Activated naive CD8-positive, alpha-beta T cell (primary cell): ENCODE measurements at regions not wholly inside any gene's neighbourhood (a gene's known extent, or its start where the extent isn't known, plus 50 kb on each side); places are given as distances from the start of the nearest gene placed in this dataset.

Source experiments
- H3K27ac Mint-ChIP-seq: one replicate; pipeline ENCODE4 v1.8.0; 2021; ENCODE audit warnings: mixed read lengths
- H3K27me3 Mint-ChIP-seq: one replicate; pipeline ENCODE4 v1.8.0; 2021; ENCODE audit warnings: mixed read lengths
- H3K36me3 Mint-ChIP-seq: one replicate; pipeline ENCODE4 v1.8.0; 2021; ENCODE audit warnings: mixed read lengths
- H3K4me1 Mint-ChIP-seq: one replicate; pipeline ENCODE4 v1.8.0; 2021; ENCODE audit warnings: low read depth, mixed read lengths
- H3K4me3 Mint-ChIP-seq: one replicate; pipeline ENCODE4 v1.8.0; 2021; ENCODE audit warnings: mild to moderate bottlenecking, mixed read lengths
- H3K9me3 Mint-ChIP-seq: one replicate; pipeline ENCODE4 v1.8.0; 2021; ENCODE audit warnings: low read depth, mixed read lengths

DNA sequence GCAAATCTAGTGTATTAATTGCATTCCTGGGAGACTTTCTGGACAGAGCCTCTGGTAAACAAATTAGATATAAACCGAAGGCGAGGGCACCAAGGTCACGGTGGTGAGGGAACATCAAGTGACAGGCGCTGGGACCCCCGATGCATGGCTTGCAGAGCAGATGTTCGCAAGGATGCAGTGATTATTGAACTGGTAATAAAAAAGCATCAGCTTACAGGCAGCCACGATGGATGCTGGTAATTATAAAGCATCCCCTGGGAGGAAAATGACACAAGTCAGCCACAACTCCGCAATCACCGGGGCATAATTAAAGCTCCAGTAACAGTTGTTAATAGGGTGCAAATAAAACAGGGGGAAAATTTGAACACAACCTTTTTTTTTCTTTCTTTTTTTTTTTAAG is 231.1 kb upstream of the DPH6 start:
- Mint-ChIP-seq H3K27me3 (peaks cover 5% of the 10 kb centered on the region), H3K4me1 (no peaks in the 10 kb centered on the region), H3K27ac (no peak overlapping the region), H3K36me3 (no peaks in the 10 kb centered on the region), H3K9me3 (no peaks in the 10 kb centered on the region), H3K4me3 (no peak overlapping the region)

DNA sequence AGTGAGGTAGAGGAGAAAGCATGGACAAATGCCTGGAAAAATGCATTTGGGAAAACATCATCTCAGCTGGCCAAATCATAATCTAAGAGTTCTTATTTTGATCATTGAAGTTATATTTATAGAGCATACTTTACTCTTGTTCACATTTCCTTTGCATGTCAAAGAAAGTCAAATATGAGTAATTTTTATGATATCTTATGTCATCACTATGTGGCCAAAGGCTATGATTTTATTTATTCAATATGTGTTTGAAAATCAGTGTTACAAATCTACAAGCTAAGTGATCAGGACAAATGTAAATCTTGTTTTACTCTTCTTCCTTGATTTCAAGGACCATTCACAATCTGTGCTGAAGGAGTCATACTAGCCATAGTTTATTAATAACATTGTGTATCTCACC is 237.2 kb upstream of the DPH6 start:
- Mint-ChIP-seq H3K4me1 (no peaks in the 10 kb centered on the region), H3K36me3 (no peaks in the 10 kb centered on the region), H3K9me3 (no peaks in the 10 kb centered on the region), H3K4me3 (no peak overlapping the region), H3K27ac (no peak overlapping the region), H3K27me3 (peaks cover 3% of the 10 kb centered on the region)

DNA sequence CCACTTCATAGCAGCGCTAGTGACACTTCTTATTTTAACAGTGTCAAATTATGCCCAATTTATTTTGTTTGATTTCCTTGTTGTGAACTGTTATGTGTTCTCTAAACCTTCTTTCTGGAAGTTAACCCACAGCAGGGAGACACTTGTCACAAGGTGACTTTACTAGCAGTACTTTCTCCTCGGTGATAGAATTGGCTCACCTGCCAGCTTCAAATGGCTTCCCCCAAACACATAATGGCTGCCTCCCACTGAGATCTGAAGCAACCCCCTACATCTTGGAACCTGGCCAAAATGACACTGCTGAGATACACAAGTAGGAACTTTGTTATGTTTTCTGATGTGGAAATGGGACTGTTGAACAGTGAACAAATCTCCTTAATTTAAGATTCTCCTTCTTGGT is 238.8 kb upstream of the DPH6 start:
- no peak overlapping the region for H3K4me3 Mint-ChIP-seq
- H3K27me3 Mint-ChIP-seq = peaks cover 1% of the 10 kb centered on the region
- H3K36me3 Mint-ChIP-seq = no peaks in the 10 kb centered on the region
- H3K27ac Mint-ChIP-seq = no peak overlapping the region
- no peaks in the 10 kb centered on the region for H3K9me3 Mint-ChIP-seq
- no peaks in the 10 kb centered on the region for H3K4me1 Mint-ChIP-seq

DNA sequence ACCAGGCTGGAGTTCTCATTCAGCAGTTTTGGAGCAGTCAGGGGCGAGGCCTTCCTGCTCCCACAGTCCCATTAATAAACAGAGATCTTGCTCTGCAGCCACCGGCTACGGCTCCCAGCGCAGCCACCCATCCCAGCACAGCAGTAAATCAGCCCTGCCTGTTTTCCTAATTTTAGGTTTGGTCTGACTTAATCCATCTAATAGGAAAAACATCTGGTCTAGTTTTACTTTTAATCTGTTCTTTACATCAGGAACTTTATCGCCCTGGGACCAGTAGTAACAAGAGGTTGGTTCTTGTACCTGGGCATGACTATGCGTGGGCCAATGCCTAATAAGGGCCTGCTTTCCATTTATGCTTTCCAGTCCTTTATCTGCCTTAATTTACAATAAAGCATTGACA is 264.0 kb upstream of the DPH6 start:
- no peak overlapping the region for H3K27ac Mint-ChIP-seq
- H3K27me3 Mint-ChIP-seq = no peaks in the 10 kb centered on the region
- H3K4me1 Mint-ChIP-seq = no peaks in the 10 kb centered on the region
- no peaks in the 10 kb centered on the region for H3K9me3 Mint-ChIP-seq
- H3K4me3 Mint-ChIP-seq = no peak overlapping the region
- no peaks in the 10 kb centered on the region for H3K36me3 Mint-ChIP-seq

DNA sequence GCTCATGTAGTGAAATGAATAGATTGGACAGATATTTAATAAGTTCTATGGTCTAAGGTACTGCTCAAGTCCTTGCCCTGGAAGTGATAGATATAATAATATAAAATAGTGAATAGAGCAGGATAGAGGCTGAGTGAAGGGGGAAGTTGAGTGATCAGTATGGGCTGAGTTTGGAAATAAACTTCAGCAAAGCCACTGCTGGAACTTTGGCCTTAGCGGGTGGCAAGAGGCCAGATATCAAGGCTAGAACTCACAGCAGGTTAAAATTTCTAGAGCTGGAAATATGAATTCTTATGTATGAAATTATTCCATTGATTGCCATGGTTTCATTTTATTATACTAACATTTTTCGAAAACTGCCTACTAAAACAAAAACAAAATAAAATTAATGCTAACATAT is 267.6 kb upstream of the DPH6 start:
- H3K36me3 Mint-ChIP-seq = no peaks in the 10 kb centered on the region
- no peaks in the 10 kb centered on the region for H3K27me3 Mint-ChIP-seq
- no peaks in the 10 kb centered on the region for H3K9me3 Mint-ChIP-seq
- H3K4me1 Mint-ChIP-seq = no peaks in the 10 kb centered on the region
- no peak overlapping the region for H3K4me3 Mint-ChIP-seq
- H3K27ac Mint-ChIP-seq = no peak overlapping the region

DNA sequence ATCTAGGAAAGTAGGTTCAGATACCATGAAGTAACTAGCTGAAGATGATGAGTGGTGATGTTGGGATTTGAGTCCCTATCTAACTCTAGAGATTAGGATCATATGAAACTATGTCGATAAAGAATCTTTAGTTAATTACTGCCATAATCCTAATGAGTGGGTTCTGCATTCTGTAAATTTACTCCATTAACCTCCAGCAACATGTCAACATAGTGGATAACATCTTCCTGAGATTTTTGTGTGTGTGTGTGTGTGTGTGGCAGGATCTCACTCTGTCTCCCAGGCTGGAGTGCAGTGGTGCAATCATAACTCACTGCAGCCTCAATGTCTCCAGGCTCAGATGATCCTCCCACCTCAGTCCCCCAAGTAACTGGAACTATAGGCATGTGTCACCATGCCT is 272.9 kb upstream of the DPH6 start:
- H3K27ac Mint-ChIP-seq = no peak overlapping the region
- H3K9me3 Mint-ChIP-seq = no peaks in the 10 kb centered on the region
- H3K4me1 Mint-ChIP-seq = no peaks in the 10 kb centered on the region
- no peaks in the 10 kb centered on the region for H3K27me3 Mint-ChIP-seq
- H3K36me3 Mint-ChIP-seq = no peaks in the 10 kb centered on the region
- H3K4me3 Mint-ChIP-seq = no peak overlapping the region

DNA sequence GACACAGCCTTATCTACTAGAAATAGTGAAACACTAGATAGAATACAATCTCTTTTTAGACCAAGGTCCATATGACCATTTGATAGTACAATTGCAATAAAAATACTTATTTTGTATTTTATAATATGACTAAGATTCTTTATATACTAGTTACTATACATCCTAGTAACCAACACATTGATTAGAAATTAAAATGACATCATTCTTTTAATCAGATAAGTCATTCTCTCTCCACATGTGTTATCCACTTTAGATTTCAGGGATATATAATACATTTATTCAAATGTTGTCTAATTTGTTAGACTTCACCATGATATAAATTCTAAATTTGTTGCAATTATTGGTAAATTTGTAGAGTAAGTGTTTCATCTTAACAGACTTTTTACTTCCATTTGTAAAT is 276.2 kb upstream of the DPH6 start:
- Mint-ChIP-seq H3K4me3 (no peak overlapping the region), H3K4me1 (no peaks in the 10 kb centered on the region), H3K27me3 (peaks cover 4% of the 10 kb centered on the region), H3K27ac (no peak overlapping the region), H3K9me3 (no peaks in the 10 kb centered on the region), H3K36me3 (no peaks in the 10 kb centered on the region)

DNA sequence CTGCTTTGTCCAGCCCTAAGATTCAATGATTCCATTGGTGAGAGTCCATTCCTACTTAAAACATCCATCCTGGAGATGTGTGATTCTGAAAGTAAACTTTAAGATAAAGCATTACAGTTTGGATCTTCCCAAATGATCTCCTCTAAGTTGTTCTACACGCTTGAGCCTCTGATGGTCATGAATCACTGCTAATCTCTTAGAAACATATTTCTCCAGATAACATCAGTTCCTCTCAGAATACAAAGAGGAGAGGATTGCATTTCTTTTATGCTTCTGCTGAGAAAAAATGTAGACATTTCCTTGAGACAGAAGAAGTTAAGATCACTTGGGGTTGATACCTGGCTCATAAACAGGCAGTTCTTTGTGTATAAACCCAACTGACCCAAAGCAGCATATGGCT is 281.2 kb upstream of the DPH6 start:
- no peaks in the 10 kb centered on the region for H3K4me1 Mint-ChIP-seq
- H3K4me3 Mint-ChIP-seq = no peak overlapping the region
- H3K36me3 Mint-ChIP-seq = no peaks in the 10 kb centered on the region
- H3K9me3 Mint-ChIP-seq = no peaks in the 10 kb centered on the region
- H3K27me3 Mint-ChIP-seq = peaks cover 5% of the 10 kb centered on the region
- no peak overlapping the region for H3K27ac Mint-ChIP-seq

DNA sequence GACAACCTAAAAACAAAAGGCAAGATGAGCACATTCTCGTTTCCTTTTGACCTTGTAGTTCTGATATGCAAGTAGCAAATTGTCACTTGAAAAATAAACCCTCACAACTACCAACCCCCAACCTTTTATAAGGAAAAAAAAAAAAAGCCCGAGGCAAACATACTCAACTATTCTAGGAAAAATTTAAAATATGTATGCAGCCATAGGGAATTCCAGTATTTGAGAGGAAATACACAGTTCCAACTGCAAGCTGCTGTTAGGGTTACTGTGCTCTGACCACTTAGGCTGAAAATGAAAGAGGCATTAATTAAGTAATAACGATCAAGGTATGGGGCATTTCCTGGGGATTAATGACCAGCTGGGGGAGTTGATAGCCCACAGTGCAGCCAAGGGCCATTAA is 281.9 kb upstream of the DPH6 start:
- Mint-ChIP-seq H3K36me3 (no peaks in the 10 kb centered on the region), H3K4me3 (no peak overlapping the region), H3K27me3 (peaks cover 5% of the 10 kb centered on the region), H3K27ac (no peak overlapping the region), H3K4me1 (no peaks in the 10 kb centered on the region), H3K9me3 (no peaks in the 10 kb centered on the region)

DNA sequence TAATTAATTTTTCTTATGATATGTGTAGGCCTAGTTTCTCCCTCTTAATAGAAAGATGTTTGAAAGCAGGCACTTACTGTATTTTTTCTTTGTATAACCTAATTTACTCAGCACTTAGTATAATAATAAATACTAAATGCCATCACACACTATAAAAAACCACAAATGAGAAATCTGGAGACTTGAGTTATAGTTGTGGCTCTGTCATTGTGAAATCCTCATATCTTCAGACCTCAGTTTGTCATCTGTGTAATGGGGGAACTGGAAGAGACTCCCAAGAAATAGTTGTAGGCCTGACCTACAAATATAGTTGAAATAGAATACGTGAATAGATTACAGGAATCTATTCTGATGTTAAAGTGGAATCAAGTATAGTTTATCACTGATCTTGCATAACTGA is 287.6 kb upstream of the DPH6 start:
- H3K27ac Mint-ChIP-seq = no peak overlapping the region
- no peaks in the 10 kb centered on the region for H3K4me1 Mint-ChIP-seq
- H3K9me3 Mint-ChIP-seq = no peaks in the 10 kb centered on the region
- no peaks in the 10 kb centered on the region for H3K36me3 Mint-ChIP-seq
- H3K27me3 Mint-ChIP-seq = peaks cover 1% of the 10 kb centered on the region
- no peak overlapping the region for H3K4me3 Mint-ChIP-seq

DNA sequence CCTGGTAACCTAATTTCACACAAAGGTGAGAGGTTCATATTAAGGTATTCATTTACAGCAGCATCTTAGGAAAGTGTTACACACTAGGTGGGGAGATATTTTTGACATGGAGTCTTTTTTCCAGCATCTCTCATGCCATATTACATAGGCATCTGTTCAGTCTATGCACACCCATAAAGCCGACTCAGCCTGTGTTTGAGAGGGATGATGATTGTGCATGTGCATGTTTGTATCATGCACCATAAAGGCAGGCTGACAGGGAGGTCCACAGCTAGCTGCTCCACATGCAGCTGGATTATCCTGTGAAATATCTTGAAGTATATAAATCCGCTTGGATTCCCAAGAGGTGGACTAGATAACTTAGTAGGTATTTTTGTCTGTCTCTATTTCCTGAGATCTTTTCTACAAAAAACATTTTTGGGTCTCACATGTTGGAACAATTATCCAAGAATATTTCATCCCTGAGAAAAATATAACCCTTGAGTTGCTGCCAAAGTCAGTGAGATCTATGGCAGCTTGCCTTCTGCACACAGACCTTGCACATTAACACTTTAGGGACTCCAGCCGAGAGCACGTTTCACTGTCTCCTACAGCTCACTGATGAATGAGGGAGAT is 288.4 kb upstream of the DPH6 start:
- no peaks in the 10 kb centered on the region for H3K4me1 Mint-ChIP-seq
- no peaks in the 10 kb centered on the region for H3K9me3 Mint-ChIP-seq
- peaks cover 1% of the 10 kb centered on the region for H3K27me3 Mint-ChIP-seq
- no peaks in the 10 kb centered on the region for H3K36me3 Mint-ChIP-seq
- H3K4me3 Mint-ChIP-seq = no peak overlapping the region
- no peak overlapping the region for H3K27ac Mint-ChIP-seq

DNA sequence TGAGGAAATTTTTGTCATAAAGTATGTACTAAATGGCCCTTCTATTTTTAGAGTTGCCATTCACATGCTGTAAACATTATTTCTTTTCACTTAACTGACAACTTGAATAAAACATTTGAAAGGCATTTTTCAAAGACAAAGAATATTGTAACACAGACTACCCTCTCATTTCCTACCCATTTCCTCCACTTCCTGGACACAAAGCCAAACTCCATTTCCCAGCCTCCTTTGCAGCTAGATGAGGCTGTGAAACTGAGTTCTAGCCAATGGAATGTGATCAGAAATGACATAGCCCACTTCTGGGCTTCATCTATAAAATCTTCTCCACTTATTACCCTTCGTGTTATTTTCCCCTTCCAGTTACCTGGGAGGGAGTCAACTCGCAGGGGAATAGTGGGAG is 288.9 kb upstream of the DPH6 start:
- H3K4me1 Mint-ChIP-seq = no peaks in the 10 kb centered on the region
- peaks cover 3% of the 10 kb centered on the region for H3K27me3 Mint-ChIP-seq
- no peak overlapping the region for H3K27ac Mint-ChIP-seq
- H3K9me3 Mint-ChIP-seq = no peaks in the 10 kb centered on the region
- H3K4me3 Mint-ChIP-seq = no peak overlapping the region
- H3K36me3 Mint-ChIP-seq = no peaks in the 10 kb centered on the region

DNA sequence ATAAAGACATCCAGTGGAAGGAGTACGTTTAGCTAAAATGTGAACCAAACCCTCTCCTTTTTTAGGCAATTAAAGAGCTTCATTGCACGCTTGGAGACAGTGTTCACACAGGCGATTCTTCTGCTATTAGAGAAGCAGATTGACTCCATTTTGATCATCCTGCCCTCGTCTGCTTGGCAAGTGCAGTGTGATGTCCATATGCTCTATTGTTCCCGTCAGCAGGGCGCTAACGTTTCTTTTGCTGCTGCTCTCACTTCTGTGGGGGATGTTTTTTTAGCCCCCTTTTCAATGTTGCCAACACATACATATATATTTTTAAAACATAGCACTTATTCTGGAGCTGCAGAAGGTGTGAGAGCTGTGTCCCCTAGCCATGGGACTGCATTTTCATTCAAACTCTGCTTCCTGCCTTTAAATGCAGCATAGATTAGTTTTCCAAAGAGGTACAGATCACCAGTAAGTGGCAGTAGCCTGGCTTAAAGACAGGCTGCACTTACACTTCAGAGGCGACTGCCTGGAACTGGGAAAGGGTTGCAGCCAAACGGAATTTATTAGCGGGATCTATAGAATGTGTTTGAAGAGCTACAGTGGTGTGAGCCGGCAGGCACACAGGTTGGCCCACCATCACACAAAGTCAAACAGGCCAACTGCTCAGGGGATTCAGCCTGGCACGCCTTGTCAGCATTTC is 292.6 kb upstream of the DPH6 start:
- peaks cover 6% of the 10 kb centered on the region for H3K27me3 Mint-ChIP-seq
- no peaks in the 10 kb centered on the region for H3K9me3 Mint-ChIP-seq
- no peak overlapping the region for H3K4me3 Mint-ChIP-seq
- H3K36me3 Mint-ChIP-seq = no peaks in the 10 kb centered on the region
- no peak overlapping the region for H3K27ac Mint-ChIP-seq
- no peaks in the 10 kb centered on the region for H3K4me1 Mint-ChIP-seq

DNA sequence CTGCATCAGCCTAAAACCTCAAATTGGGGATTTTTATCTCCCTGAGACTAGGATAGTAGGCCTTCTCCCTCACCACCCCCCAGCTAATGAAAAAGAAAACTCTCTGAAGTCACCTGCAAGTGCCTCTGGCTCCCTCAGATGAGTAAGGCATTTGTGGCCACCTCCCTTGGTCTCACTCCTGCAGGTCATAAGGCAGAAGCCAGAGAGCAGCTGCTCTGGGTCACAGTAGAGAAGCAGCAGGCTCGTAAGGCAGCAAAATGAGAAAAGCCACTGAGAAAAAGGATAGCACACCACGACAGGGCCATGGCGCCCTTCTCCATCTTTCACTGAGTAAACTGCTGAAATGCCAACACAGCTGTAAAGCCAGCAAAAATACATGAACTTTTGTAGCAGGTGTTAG is 296.7 kb upstream of the DPH6 start:
- Mint-ChIP-seq H3K9me3 (no peaks in the 10 kb centered on the region), H3K36me3 (no peaks in the 10 kb centered on the region), H3K27ac (no peak overlapping the region), H3K4me1 (no peaks in the 10 kb centered on the region), H3K4me3 (no peak overlapping the region), H3K27me3 (peaks cover 9% of the 10 kb centered on the region)

DNA sequence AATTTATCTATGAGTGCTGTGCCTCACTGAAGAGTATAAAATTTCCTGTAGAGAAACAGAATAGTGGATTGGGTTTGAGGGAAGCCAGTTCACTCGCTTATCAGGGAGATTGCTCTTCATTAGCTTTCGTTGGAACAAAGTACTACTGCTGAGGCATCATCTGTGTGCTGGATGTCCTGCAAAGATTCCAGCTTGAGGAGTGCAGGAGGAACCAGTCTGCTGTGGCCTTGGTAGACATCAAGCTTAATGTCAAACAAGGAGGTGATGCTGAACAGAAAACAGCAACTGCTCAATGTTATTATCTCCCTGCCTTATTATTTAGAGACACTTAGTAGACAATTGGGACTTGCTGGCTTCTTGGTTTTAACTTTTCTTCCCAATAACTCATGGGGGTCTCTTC is 297.5 kb upstream of the DPH6 start:
- H3K36me3 Mint-ChIP-seq = no peaks in the 10 kb centered on the region
- H3K27ac Mint-ChIP-seq = no peak overlapping the region
- H3K4me3 Mint-ChIP-seq = no peak overlapping the region
- no peaks in the 10 kb centered on the region for H3K9me3 Mint-ChIP-seq
- no peaks in the 10 kb centered on the region for H3K4me1 Mint-ChIP-seq
- peaks cover 9% of the 10 kb centered on the region for H3K27me3 Mint-ChIP-seq

DNA sequence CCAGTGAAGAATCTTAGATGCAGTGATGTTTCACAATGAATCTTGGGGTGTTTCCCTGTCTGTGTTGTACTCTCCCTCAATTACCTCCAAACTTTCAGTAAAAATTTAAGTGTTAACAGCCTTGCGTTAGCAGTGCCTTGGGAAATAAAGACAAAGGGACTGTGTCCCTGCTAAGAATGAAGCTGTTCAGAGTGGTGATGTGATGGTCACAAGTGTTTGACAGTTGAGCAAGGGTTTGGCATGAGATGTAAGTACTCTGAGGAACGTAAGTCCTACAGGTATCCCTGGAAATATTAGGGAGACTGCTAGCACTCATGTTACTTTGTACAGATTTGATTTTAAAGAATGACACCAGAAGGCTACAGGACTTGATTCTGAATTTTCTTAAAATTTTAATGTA is 304.3 kb upstream of the DPH6 start:
- H3K4me1 Mint-ChIP-seq = no peaks in the 10 kb centered on the region
- H3K27me3 Mint-ChIP-seq = peaks cover 7% of the 10 kb centered on the region

More for the DNA sequence above, 304.3 kb upstream of the DPH6 start:
- no peak overlapping the region for H3K27ac Mint-ChIP-seq
- H3K4me3 Mint-ChIP-seq = no peak overlapping the region
- H3K9me3 Mint-ChIP-seq = no peaks in the 10 kb centered on the region
- no peaks in the 10 kb centered on the region for H3K36me3 Mint-ChIP-seq
